IgD-negative memory B cell (primary cell): ENCODE measurements at regions not wholly inside any gene's neighbourhood (a gene's known extent, or its start where the extent isn't known, plus 50 kb on each side); places are given as distances from the start of the nearest gene placed in this dataset.
"Not testable (repeated sequence)": the region's sequence is repeated elsewhere in the genome, so short reads cannot be mapped to it uniquely, and the experiment has no call there.

Experiments
- H3K27ac Mint-ChIP-seq, 3 donors: one replicate each; pipeline ENCODE4 v1.8.0; 2020 to 2022; ENCODE audit warnings: mild to moderate bottlenecking in 3 of 3, mixed read lengths in 3 of 3, moderate library complexity in 1 of 3
- H3K27me3 Mint-ChIP-seq: one replicate; pipeline ENCODE4 v1.8.0; 2021; ENCODE audit warnings: mixed read lengths
- H3K36me3 Mint-ChIP-seq: one replicate; pipeline ENCODE4 v1.8.0; 2020; ENCODE audit warnings: mild to moderate bottlenecking, mixed read lengths
- H3K4me1 Mint-ChIP-seq, 3 donors: one replicate each; pipeline ENCODE4 v1.8.0; 2020 to 2022; ENCODE audit warnings: mixed read lengths in 3 of 3, mild to moderate bottlenecking in 1 of 3
- H3K4me3 Mint-ChIP-seq, 4 donors: one replicate each; pipeline ENCODE4 v1.8.0; 2020 to 2022; ENCODE audit warnings: mild to moderate bottlenecking in 4 of 4, mixed read lengths in 4 of 4, moderate library complexity in 3 of 4
- H3K9me3 Mint-ChIP-seq, 3 donors: one replicate each; pipeline ENCODE4 v1.8.0; 2020 to 2021; ENCODE audit warnings: mixed read lengths in 3 of 3, mild to moderate bottlenecking in 1 of 3

DNA sequence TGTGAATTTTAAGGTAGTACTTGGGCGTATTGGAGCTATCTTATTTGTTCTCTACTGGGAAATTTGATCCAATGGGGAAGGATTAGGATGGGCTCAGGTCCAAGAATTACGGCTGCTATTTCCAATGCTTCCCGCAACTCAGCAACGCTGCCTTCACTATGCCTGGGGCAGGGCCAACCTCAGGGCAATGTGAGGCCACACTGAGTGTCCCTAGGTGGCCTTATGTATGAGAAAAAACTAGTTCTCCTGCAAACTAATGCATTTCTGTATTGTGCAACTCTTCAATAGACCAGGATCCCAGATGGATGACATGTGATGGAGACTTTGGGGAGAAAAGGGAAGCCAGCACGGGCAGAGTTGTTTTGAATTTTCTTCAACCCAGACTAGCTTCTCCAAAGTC is 168.1 kb downstream of the DUSP10 start:
- Mint-ChIP-seq H3K4me3 (no peak overlapping the region), H3K36me3 (peaks cover 3% of the 10 kb centered on the region), H3K9me3 (peaks cover 0 to 4% (median 0%) of the 10 kb centered on the region in 3 donors), H3K27ac (no peak overlapping the region), H3K4me1 (no peaks in the 10 kb centered on the region), H3K27me3 (no peaks in the 10 kb centered on the region)

DNA sequence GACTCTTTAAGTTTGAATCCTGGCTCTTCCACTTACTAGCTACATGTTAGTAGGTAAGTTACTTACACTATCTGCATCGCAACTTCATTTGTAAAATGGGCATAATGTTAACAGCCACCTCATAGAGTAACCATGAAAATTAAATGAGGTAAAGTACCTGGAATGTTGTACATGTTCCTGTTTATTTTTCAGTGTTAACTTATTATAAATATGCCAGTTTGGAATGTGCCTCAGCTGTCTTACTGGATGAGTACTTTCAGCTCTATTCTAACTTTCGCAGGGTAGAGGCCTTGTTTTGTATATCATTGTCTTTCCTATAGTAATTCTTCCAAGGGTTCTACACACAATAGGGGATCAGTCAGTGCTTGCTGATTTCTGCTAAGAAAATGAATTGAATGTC is 167.4 kb downstream of the DUSP10 start:
- Mint-ChIP-seq H3K4me3 (no peak overlapping the region), H3K36me3 (peaks cover 3% of the 10 kb centered on the region), H3K27ac (no peak overlapping the region), H3K4me1 (no peaks in the 10 kb centered on the region), H3K27me3 (no peaks in the 10 kb centered on the region), H3K9me3 (peaks cover 0 to 4% (median 0%) of the 10 kb centered on the region in 3 donors)

DNA sequence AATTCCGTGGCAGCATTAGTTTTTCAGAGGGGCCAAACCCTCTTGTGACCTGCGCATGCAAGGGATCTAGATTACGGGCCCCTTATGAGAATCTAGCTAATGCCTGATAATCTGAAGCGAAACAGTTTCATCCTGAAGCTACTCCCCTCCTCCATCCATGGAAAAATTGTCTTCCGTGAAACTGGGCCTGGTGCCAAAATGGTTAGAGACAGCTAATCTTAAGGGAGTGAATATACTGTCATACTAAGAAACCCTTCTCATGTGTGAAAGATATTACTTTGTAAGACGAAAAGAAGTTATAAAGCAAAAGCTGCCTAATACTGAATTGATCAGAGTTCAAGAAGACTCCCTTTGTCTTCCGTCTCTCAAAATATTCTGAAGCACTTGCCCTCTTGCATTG is 166.3 kb downstream of the DUSP10 start:
- no peaks in the 10 kb centered on the region for H3K27me3 Mint-ChIP-seq
- H3K27ac Mint-ChIP-seq = no peak overlapping the region
- no peak overlapping the region for H3K4me3 Mint-ChIP-seq
- peaks cover 0 to 4% (median 0%) of the 10 kb centered on the region in 3 donors for H3K9me3 Mint-ChIP-seq
- peaks cover 3% of the 10 kb centered on the region for H3K36me3 Mint-ChIP-seq
- H3K4me1 Mint-ChIP-seq = no peaks in the 10 kb centered on the region

DNA sequence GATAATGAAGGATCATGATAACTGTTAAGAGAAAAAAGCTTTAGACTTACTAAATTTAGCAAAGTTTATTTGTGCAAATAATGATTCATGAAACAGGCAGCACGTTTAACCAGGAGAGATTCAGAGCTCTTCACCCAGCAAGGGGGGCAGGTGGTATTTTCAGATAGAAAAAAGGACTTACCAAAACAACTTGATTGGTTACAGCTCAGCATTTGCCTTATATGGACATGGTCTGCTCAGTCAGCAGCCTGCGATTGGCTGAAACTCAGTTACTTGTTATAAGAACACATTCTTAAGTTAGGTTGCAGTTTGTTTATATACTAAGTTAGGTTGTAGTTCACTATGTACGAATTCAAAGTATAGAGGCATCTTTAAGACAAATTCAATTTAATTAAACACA is 165.6 kb downstream of the DUSP10 start:
- Mint-ChIP-seq H3K9me3 (peaks cover 0 to 4% (median 0%) of the 10 kb centered on the region in 3 donors), H3K27me3 (no peaks in the 10 kb centered on the region), H3K36me3 (peaks cover 3% of the 10 kb centered on the region), H3K4me3 (no peak overlapping the region), H3K27ac (no peak overlapping the region), H3K4me1 (no peaks in the 10 kb centered on the region)

DNA sequence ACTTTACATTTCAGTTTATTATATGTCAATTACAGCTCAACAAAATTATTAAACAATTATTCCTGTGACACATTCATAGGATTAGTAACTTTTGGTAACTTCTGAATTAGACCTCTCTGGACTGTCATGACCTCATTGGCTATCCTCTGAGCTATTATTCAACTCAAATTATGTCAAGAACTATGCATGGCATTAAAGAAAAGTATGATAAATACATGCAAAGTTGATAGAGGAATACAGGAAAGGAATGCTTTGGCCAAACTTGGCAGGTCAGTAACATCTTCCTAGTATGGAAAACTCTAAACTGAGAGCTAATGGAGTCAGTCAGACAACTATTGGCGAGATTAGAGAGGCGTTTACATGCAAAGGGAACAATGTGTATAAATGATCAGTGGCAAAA is 158.4 kb downstream of the DUSP10 start:
- Mint-ChIP-seq H3K27me3 (peaks cover 1% of the 10 kb centered on the region), H3K27ac (no peak overlapping the region), H3K36me3 (no peaks in the 10 kb centered on the region), H3K9me3 (peaks cover 0 to 7% (median 0%) of the 10 kb centered on the region in 3 donors), H3K4me3 (no peak overlapping the region), H3K4me1 (no peaks in the 10 kb centered on the region)

DNA sequence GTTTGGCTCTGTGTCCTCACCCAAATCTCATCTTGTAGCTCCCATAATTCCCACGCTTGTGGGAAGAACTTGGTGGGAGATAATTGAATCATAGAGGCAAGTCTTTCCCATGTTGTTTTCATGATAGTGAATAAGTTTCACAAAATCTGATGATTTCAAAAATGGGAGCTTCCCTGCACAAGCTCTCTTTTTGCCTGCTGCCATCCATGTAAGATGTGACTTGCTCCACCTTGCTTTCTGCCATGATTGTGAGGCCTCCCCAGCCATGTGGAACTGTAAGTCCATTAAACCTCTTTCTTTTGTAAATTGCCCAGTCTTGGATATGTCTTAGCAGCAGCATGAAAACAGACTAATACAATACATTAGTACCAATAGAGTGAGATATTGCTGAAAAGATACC is 154.9 kb downstream of the DUSP10 start:
- not testable (repeated sequence) for H3K36me3 Mint-ChIP-seq, H3K27me3 Mint-ChIP-seq, H3K9me3 Mint-ChIP-seq, H3K27ac Mint-ChIP-seq, H3K4me1 Mint-ChIP-seq, H3K4me3 Mint-ChIP-seq

DNA sequence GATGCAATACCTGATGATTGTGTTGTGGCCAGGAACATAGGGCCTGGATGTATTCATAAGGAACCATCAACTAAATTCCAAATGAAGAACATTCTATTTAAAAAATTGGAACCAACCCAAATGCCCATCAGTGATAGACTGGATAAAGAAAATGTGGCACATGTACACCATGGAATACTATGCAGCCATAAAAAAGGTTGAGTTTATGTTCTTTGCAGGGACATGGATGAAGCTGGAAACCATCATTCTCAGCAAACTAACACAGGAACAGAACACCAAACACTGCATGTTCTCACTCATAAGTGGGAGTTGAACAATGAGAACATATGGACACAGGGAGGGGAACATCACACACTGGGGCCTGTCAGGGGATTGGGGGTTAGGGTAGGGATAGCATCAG is 150.6 kb downstream of the DUSP10 start:
- H3K9me3 Mint-ChIP-seq, H3K4me3 Mint-ChIP-seq, H3K4me1 Mint-ChIP-seq: not testable (repeated sequence)

DNA sequence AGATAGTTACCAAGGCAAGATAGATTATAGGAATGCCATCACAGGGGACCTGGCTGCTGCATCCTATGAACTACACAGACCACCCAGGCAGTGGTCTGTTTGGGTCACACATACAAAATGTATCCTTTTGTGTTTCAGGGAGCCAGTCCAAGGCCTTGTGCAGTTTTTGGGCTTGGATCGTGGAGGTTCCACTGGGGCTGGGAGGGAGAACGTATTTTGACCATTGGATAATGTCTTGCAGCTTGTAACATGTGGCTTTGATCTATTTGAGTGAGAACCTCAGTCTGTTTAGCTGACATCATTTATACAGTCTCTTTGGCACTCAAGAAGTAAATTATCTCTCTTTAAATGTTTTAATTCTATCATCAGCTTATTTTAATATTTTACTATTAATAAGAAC is 147.3 kb downstream of the DUSP10 start:
- no peak overlapping the region for H3K27ac Mint-ChIP-seq
- H3K36me3 Mint-ChIP-seq = peaks cover 3% of the 10 kb centered on the region
- peaks cover 0 to 2% (median 0%) of the 10 kb centered on the region in 3 donors for H3K9me3 Mint-ChIP-seq
- no peak overlapping the region for H3K4me3 Mint-ChIP-seq
- peaks cover 0 to 4% (median 1%) of the 10 kb centered on the region in 3 donors for H3K4me1 Mint-ChIP-seq
- H3K27me3 Mint-ChIP-seq = no peaks in the 10 kb centered on the region

More for the DNA sequence above, 150.6 kb downstream of the DUSP10 start:
- H3K27ac Mint-ChIP-seq, H3K36me3 Mint-ChIP-seq, H3K27me3 Mint-ChIP-seq: not testable (repeated sequence)

DNA sequence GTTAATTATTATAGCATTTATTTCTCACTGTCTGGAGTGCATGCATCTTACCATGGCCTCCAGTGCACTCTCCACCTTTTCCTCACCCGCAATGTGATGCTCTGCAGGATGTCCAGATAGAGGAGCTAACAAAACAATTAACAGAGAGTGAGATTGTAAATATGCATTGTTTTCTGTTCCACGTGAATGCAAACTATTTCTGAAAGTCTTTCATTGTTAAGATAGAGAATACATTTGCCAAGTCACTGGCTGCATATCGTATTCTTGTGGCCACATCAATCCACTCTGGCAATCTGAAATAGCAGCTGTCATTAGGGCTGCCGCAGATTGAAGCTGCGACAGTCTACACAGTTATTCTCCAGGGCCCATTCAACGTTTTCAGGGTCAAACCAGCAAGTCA is 143.8 kb downstream of the DUSP10 start:
- H3K36me3 Mint-ChIP-seq = peaks cover 3% of the 10 kb centered on the region
- peaks cover 0 to 4% (median 1%) of the 10 kb centered on the region in 3 donors for H3K4me1 Mint-ChIP-seq
- H3K4me3 Mint-ChIP-seq = no peak overlapping the region
- no peaks in the 10 kb centered on the region for H3K27me3 Mint-ChIP-seq
- peaks cover 0 to 2% (median 0%) of the 10 kb centered on the region in 3 donors for H3K9me3 Mint-ChIP-seq
- H3K27ac Mint-ChIP-seq = no peak overlapping the region

DNA sequence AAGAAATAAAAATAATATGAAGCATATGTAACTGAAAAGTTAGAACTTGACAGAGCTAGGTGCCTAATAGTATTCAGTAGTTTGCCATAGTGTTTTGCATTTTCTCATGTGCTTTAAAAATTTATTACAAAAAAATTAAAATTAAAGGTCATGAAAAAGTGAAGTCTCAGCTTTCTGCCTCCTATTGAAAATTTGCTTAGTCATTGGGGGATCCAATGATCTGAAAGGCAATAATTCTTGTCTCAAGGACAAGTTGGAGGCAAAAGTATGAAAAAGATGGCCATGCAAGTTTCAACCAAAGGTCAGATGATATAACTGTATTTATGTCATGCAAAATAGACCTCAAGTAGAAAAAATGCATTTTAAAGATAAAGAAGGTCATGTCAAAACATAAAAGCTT is 140.7 kb downstream of the DUSP10 start:
- Mint-ChIP-seq H3K27ac (no peak overlapping the region), H3K4me1 (no peaks in the 10 kb centered on the region), H3K36me3 (no peaks in the 10 kb centered on the region), H3K4me3 (no peak overlapping the region), H3K27me3 (no peaks in the 10 kb centered on the region), H3K9me3 (no peaks in the 10 kb centered on the region)

DNA sequence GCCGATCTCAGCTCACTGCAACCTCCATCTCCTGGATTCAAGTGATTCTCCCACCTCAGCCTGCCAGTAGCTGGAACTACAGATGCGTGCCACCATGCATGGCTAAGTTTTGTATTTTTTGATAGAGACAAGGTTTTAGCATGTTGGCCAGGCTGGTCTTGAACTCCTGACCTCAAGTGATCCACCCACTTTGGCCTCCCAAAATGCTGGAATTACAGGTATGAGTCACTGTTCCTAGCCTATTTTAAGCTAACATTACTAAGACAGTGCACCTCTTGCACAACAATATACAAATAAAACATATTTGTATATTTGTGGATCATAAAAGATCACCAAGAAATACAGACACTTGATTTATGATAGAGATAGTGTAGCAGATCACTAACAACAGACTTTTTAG is 139.1 kb downstream of the DUSP10 start:
- Mint-ChIP-seq H3K4me1 (no peaks in the 10 kb centered on the region), H3K36me3 (no peaks in the 10 kb centered on the region), H3K4me3 (no peak overlapping the region), H3K9me3 (no peaks in the 10 kb centered on the region), H3K27me3 (no peaks in the 10 kb centered on the region), H3K27ac (no peak overlapping the region)

DNA sequence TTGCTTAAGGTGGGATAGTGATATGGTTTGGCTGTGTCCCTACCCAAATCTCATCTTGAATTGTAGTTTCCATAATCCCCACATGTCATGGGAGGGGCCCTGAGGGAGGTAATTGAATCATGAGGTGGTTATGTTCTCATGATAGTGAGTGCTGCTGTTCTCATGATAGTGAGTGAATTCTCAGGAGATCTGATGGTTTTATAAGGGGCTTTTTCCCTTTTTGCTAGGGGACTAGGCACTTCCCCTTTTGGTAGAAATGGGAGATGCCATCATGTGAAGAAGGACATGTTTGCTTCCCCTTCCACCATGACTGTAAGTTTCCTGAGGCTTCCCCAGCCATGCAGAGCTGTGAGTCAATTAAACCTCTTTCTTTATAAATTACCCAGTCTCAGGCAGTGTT is 137.5 kb downstream of the DUSP10 start:
- not testable (repeated sequence) for H3K4me3 Mint-ChIP-seq, H3K4me1 Mint-ChIP-seq, H3K36me3 Mint-ChIP-seq, H3K27ac Mint-ChIP-seq, H3K9me3 Mint-ChIP-seq, H3K27me3 Mint-ChIP-seq

DNA sequence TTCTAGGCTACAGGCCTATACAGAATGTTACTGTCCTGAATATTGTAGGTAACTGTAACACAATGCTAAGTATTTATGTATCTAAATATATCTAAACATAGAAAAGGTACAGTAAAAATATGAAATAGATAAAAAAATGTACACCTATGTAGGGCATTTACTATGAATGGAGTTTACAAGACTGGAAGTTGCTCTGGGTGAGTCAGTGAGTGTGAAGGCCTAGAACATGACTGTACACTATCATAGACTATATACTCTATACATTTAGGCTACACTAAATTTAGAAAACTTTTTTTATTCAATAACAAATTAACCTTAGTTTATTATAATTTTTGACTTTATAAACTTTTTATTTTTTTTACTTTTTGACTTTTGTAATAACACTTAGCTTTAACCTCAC is 136.9 kb downstream of the DUSP10 start:
- no peak overlapping the region for H3K27ac Mint-ChIP-seq
- H3K4me3 Mint-ChIP-seq = no peak overlapping the region
- no peaks in the 10 kb centered on the region for H3K4me1 Mint-ChIP-seq

DNA sequence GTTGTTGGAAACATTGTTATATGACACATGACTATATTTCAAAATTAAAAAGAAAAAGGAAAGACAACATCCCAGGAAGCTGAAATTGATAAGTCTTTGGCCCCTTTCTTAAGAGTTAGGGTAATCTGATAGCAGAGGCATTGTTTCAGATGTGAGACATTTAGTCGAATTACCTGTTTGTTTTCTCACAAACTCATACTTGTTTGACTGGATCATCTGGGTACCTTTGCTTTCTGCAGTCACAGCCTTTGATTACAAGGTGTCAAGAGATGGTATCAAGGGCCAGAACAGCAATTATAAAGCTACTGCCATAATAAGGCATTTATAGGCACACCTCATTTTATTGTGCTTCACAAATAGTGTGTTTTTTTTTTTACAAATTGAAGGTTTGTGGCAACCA is 136.3 kb downstream of the DUSP10 start:
- Mint-ChIP-seq H3K27me3 (no peaks in the 10 kb centered on the region), H3K27ac (no peak overlapping the region), H3K9me3 (no peaks in the 10 kb centered on the region), H3K4me1 (no peaks in the 10 kb centered on the region), H3K4me3 (no peak overlapping the region), H3K36me3 (no peaks in the 10 kb centered on the region)

More for the DNA sequence above, 136.9 kb downstream of the DUSP10 start:
- no peaks in the 10 kb centered on the region for H3K9me3 Mint-ChIP-seq
- no peaks in the 10 kb centered on the region for H3K27me3 Mint-ChIP-seq
- no peaks in the 10 kb centered on the region for H3K36me3 Mint-ChIP-seq

DNA sequence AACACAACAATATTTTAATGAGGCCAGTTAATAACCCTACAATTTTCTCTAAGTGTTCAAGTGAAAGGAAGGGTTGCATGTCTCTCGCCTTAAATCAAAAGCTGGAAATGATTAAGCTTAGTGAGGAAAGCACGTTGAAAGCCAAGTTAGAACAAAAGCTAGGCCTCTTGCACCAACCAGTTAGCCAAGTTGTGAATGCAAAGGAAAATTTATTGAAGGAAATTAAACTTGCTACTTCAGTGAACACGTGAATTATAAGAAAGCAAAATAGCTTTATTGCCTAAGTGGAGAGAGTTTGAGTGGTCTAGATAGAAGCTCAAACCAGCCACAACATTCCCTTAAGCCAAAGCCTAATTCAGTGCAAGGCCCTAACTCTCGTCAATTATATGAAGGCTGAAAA is 135.6 kb downstream of the DUSP10 start:
- Mint-ChIP-seq H3K27me3 (no peaks in the 10 kb centered on the region), H3K9me3 (no peaks in the 10 kb centered on the region), H3K36me3 (no peaks in the 10 kb centered on the region), H3K4me3 (peak overlapping the region in 1 of 4 donors; percentile 4), H3K27ac (no peak overlapping the region), H3K4me1 (no peaks in the 10 kb centered on the region)

DNA sequence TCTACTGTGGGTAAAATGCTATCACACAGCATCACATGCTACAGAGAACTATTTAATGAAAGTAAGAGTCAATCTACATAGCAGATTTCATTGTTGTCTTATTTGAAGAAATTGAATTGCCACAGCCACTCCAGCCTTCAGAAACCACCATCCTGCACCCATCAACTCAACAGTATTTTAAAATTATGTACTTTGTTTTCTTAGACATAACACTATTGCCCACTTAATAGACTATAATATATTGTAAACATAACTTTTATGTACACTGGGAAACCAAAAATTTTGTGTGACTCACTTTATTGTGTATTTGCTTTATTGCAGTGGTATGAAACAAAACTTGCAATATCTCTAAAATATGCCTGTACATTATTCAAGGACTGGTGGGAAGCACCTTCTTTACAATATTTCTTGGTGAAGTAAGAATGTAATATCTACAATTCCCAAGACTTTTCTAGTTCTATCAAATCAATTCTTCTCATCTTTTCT is 133.0 kb downstream of the DUSP10 start:
- Mint-ChIP-seq H3K4me3 (no peak overlapping the region), H3K36me3 (no peaks in the 10 kb centered on the region), H3K9me3 (no peaks in the 10 kb centered on the region), H3K27ac (no peak overlapping the region), H3K27me3 (no peaks in the 10 kb centered on the region), H3K4me1 (no peaks in the 10 kb centered on the region)

DNA sequence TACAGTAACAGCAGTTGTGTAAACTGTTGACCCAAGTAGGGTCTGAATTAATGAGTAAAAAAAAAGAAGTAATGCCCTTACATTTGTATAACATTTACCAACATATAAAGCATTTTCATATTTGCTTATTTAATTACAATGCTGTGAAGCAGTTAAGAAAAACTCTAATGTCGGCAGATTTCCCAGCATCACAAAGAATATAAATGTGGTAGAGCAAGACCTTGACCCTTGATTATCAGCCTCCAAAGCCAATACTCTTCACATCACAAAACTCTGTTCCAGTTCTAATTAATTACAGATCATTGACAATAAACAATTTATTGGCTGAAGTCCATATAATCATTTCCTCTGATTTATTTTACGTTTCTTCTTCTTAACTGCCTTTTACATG is 130.2 kb downstream of the DUSP10 start:
- H3K36me3 Mint-ChIP-seq = no peaks in the 10 kb centered on the region
- H3K27ac Mint-ChIP-seq = no peak overlapping the region
- H3K9me3 Mint-ChIP-seq = no peaks in the 10 kb centered on the region
- no peak overlapping the region for H3K4me3 Mint-ChIP-seq
- no peaks in the 10 kb centered on the region for H3K27me3 Mint-ChIP-seq
- no peaks in the 10 kb centered on the region for H3K4me1 Mint-ChIP-seq
